Spleen (tissue), 7 donors: ENCODE measurements at regions not wholly inside any gene's neighbourhood (a gene's known extent, or its start where the extent isn't known, plus 50 kb on each side); places are given as distances from the start of the nearest gene placed in this dataset.

Experiments
- CTCF ChIP-seq, 11 experiments: fragments of 200-600 bp in 7 of 11; fragments of 450-650 bp in 4 of 11; sonication (generic) in 4 of 11; IDR thresholded peaks in 8 of 11; conservative IDR thresholded peaks in 3 of 11; 1 replicate in 7 of 11; 2 replicates in 4 of 11; pipeline versions ENCODE4 v1.4.0 to v1.8.0; 2016 to 2021; ENCODE audit warnings: antibody characterized with exemption in 11 of 11, inconsistent platforms in 4 of 11, mild to moderate bottlenecking in 1 of 11
- POLR2A ChIP-seq, 3 donors: fragments of 450-650 bp; IDR thresholded peaks; one replicate each; pipeline ENCODE4 v1.5.1; 2017; ENCODE audit warnings: antibody characterized with exemption in 3 of 3, mild to moderate bottlenecking in 1 of 3
- donor health status: DM: no; HTN: no; CAD: no; lungs with moderate emphysema.
- donor health status: DM: no; HTN: no; CAD: no.
- donor health status: DM: no; HTN: no; CAD: no.

GRCh38 chr11:115119146-115119545 is 385.1 kb downstream of the CADM1 start:
- no peak for TF ChIP-seq CTCF (IDR thresholded peaks at IDR 0.05 in 8 of 11, conservative IDR thresholded peaks at IDR 0.05 in 3 of 11)
- no peak for TF ChIP-seq POLR2A (IDR thresholded peaks at IDR 0.05)
